Neutrophil (primary cell): ENCODE measurements at regions not wholly inside any gene's neighbourhood (a gene's known extent, or its start where the extent isn't known, plus 50 kb on each side); places are given as distances from the start of the nearest gene placed in this dataset.
"Not testable (repeated sequence)": the region's sequence is repeated elsewhere in the genome, so short reads cannot be mapped to it uniquely, and the experiment has no call there.

ENCODE experiments used
- H3K27ac ChIP-seq: fragments of 200-600 bp; sonication (generic); 2 replicates; pipeline ENCODE4 v1.5.1; 2016; ENCODE audit warnings: mild to moderate bottlenecking, moderate library complexity
- H3K27me3 ChIP-seq: fragments of 200-600 bp; sonication (generic); 2 replicates; pipeline ENCODE4 v1.6.0; 2016; ENCODE audit warnings: mild to moderate bottlenecking
- H3K36me3 ChIP-seq: fragments of 200-600 bp; sonication (generic); 2 replicates; pipeline ENCODE4 v1.5.1; 2017
- H3K4me1 ChIP-seq, 2 experiments: fragments of 200-600 bp in 1 of 2; sonication (generic) in 1 of 2; 1 replicate in 1 of 2; 2 replicates in 1 of 2; pipeline versions ENCODE4 v1.5.1 to v1.6.1; 2013 to 2016; ENCODE audit warnings: low read depth in 1 of 2, low read length in 1 of 2, mild to moderate bottlenecking in 1 of 2, moderate library complexity in 1 of 2; ENCODE audit not compliant: control insufficient read depth in 1 of 2, insufficient read depth in 1 of 2
- H3K4me3 ChIP-seq, 2 experiments: fragments of 200-600 bp in 1 of 2; sonication (generic) in 1 of 2; 1 replicate in 1 of 2; 2 replicates in 1 of 2; pipeline ENCODE4 v1.5.1; 2013 to 2016; ENCODE audit warnings: low read depth in 1 of 2, low read length in 1 of 2, mild to moderate bottlenecking in 1 of 2, moderate library complexity in 1 of 2
- H3K9me3 ChIP-seq: fragments of 200-600 bp; sonication (generic); 2 replicates; pipeline ENCODE4 v1.5.1; 2016
- TF ChIP-seq, protein P1 (sequence below): fragments of 200-600 bp; sonication (generic); IDR thresholded peaks from 2 replicates; pipeline ENCODE4 v1.5.1; 2016; ENCODE audit warnings: antibody characterized with exemption

DNA sequence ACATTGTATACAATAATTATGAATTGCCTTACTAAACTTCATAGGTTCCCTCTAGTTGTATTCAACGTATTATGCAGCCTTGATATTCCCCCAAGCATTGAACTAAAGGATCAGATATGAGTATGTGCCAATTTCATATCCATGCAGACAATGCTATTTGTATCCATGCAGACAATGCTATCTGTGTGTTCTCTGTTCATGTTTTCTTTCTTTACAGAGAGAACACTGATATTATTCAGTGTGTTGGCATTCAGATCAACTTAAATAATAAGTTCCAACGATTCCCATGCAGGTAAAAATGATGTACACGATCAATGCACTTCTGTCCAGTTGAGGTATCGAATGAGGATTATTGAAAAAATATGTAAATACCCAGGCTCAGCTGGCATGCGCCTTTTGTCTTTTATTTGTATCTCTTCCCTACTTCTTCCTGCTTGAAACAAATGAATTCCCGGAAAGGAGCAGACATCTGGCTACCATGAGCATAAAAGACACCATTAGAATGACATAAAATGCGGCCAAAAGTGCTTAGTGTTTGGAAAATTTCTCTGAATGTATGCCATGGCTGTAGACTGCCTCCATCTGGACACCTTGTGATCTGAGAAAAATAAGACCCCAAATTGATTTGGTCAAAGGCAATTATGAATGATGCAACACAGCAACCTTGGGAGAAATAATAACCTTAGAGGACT lies 731.5 kb downstream of the SLITRK1 start:
- H3K4me3 ChIP-seq, result no peak overlapping the region
- TF ChIP-seq, protein P1, sequence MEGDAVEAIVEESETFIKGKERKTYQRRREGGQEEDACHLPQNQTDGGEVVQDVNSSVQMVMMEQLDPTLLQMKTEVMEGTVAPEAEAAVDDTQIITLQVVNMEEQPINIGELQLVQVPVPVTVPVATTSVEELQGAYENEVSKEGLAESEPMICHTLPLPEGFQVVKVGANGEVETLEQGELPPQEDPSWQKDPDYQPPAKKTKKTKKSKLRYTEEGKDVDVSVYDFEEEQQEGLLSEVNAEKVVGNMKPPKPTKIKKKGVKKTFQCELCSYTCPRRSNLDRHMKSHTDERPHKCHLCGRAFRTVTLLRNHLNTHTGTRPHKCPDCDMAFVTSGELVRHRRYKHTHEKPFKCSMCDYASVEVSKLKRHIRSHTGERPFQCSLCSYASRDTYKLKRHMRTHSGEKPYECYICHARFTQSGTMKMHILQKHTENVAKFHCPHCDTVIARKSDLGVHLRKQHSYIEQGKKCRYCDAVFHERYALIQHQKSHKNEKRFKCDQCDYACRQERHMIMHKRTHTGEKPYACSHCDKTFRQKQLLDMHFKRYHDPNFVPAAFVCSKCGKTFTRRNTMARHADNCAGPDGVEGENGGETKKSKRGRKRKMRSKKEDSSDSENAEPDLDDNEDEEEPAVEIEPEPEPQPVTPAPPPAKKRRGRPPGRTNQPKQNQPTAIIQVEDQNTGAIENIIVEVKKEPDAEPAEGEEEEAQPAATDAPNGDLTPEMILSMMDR, result no peak
- no peaks in the 10 kb centered on the region for H3K36me3 ChIP-seq
- no peak overlapping the region for H3K27ac ChIP-seq
- no peaks in the 10 kb centered on the region for H3K27me3 ChIP-seq
- no peaks in the 10 kb centered on the region for H3K4me1 ChIP-seq
- H3K9me3 ChIP-seq, result no peaks in the 10 kb centered on the region

- no peak overlapping the region for H3K27ac ChIP-seq
- no peaks in the 10 kb centered on the region for H3K4me1 ChIP-seq
- H3K4me3 ChIP-seq, result no peak overlapping the region
- H3K9me3 ChIP-seq, result peaks cover 4% of the 10 kb centered on the region
- no peaks in the 10 kb centered on the region for H3K27me3 ChIP-seq
- H3K36me3 ChIP-seq, result no peaks in the 10 kb centered on the region
- TF ChIP-seq, protein P1, result no peak
Measured at GRCh38 chr13:83136660-83137059, 745.6 kb downstream of the SLITRK1 start.

DNA sequence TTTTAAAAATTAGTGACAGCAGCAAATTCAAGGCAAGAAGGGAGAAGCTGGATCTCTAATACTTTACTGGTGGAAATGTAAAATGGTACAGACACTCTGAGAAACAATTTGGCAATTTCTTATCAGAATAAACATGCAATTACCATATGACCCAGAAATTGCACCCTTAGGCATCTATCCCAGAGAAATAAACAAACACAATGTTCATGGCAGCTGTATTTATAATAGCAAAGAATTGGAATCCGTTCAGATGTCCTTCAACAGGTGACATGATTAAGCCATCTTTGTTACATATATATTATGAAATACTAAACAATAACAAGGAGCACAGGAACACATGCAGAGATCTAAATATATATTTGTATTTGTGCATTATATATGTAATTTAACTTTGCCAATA lies 756.5 kb downstream of the SLITRK1 start:
- no peaks in the 10 kb centered on the region for H3K9me3 ChIP-seq
- no peaks in the 10 kb centered on the region for H3K4me1 ChIP-seq
- H3K27ac ChIP-seq, result no peak overlapping the region
- H3K4me3 ChIP-seq, result no peak overlapping the region
- TF ChIP-seq, protein P1, result no peak
- no peaks in the 10 kb centered on the region for H3K36me3 ChIP-seq
- no peaks in the 10 kb centered on the region for H3K27me3 ChIP-seq

DNA sequence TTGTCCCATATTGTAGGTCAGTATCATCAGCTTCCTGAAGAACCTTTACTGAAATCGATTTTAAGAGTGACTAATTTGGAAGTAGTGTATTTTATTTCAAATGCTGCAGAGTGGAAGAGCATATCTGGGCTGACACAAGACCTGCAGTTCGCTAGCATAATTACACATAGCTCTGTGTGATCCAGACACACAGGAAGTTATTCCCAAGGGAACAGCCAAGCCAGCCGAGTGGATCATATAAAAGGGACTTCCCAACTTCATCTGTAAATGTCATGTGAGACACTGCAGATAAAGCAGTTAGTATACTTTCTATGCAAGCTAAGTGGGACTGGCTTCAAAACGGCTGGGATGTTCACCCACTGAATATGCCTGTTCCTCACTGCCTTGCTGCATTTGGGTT lies 760.4 kb downstream of the SLITRK1 start:
- Histone ChIP-seq H3K4me3 (no peak overlapping the region), H3K27ac (no peak overlapping the region), H3K9me3 (no peaks in the 10 kb centered on the region), H3K4me1 (no peaks in the 10 kb centered on the region), H3K36me3 (no peaks in the 10 kb centered on the region), H3K27me3 (no peaks in the 10 kb centered on the region)
- TF ChIP-seq, protein P1, result no peak

GRCh38 chr13:83117046-83117445 lies 765.2 kb downstream of the SLITRK1 start:
- no peak overlapping the region for H3K4me3 ChIP-seq
- H3K4me1 ChIP-seq, result no peaks in the 10 kb centered on the region
- TF ChIP-seq, protein P1, result no peak
- H3K36me3 ChIP-seq, result no peaks in the 10 kb centered on the region
- H3K27ac ChIP-seq, result no peak overlapping the region
- no peaks in the 10 kb centered on the region for H3K9me3 ChIP-seq
- no peaks in the 10 kb centered on the region for H3K27me3 ChIP-seq

DNA sequence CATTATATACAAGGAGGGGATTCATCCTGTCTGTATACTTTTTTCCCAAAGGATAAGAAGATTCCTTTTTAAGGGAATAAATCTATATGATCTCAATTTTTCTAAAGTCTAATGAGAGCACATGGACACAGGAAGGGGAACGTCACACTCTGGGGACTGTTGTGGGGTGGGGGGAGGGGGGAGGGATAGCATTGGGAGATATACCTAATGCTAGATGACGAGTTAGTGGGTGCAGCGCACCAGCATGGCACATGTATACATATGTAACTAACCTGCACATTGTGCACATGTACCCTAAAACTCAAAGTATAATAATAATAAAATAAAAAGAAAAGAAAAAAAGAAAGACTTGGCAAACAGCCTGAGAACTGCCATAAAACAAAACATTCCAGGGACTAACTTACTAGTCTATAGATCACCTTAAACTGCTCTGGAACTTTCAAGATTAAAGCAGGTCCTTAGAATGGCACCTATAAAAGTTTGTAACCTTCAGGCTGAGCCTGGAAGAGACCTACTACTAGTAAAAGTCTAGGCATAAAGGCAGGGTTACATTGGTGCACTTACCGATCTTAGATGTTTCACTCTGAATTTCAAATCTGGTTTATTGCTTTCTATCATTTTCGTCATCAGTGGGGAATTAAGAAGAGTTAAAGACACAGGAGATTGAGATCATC lies 780.6 kb downstream of the SLITRK1 start:
- not testable (repeated sequence) for H3K27me3 ChIP-seq, H3K4me3 ChIP-seq, H3K27ac ChIP-seq, H3K36me3 ChIP-seq, H3K9me3 ChIP-seq, H3K4me1 ChIP-seq
